ENCODE measurements at regions not wholly inside any gene's neighbourhood (a gene's known extent, or its start where the extent isn't known, plus 50 kb on each side); places are given as distances from the start of the nearest gene placed in this dataset.
"Not testable (repeated sequence)": the region's sequence is repeated elsewhere in the genome, so short reads cannot be mapped to it uniquely, and the experiment has no call there.

DNA sequence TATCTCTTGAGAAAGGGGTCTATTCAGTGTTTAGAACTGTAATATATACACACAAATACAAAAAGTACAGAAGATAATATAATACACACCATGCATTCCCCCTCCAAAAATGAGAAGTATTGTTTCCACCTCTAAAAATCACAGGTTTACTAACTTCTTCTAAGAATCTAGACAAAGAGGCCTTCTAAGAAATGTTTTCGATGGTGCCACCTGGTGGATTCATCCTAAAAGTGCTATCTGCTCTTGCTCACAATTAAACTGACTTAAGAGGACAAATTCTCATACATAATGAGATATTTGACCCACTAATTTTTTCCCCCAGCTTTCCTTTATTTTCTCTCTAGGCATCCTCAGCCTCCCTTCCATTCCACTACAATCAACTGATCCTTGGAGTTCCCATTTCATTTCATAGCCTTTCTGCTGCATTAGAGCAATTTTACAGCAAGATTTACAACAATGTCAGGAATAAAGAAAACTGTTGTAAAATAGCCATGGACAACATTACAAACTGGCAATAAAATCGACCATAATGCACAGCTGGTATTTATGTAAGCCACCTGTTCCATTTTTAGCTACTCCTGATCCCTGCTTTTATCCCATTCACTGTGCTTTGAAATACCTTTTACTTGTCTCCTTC is 124.6 kb downstream of the ARRDC4 start:
- peak; percentile 47 for DNase-seq (ENCODE audit: extremely low read depth, low read depth)

DNA sequence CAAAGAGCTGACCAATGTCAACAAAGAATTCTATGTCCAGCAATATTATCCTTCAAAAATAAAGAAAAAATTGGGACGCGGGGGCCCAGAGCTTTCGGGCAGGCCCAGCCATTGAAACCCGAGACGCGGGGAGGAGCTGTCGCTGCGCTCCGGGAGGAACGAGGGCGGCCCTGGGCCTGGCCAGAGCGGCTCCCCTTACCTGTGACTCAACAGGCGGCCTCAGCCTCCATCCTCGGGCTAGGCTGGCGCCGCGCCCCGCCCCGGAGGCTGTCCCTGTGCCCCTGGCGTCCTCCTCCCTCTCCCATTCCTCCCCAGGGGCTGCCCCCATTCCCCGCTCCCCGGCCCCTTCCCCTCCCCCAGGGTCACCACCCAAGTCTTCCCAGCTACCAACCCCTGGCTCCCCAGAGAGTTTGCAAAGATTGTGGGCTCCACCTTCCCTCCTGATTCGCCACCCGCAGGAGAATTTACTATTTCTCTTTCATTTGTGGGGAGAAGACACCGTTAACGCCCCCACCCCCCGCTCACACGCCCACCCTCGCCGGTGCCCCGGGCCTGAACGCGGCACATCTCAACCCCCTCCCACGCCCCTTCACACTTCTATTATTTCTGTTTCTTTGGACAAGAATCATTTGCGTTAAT is 127.9 kb downstream of the ARRDC4 start:
- not testable (repeated sequence) for DNase-seq (ENCODE audit: extremely low read depth, low read depth)

DNA sequence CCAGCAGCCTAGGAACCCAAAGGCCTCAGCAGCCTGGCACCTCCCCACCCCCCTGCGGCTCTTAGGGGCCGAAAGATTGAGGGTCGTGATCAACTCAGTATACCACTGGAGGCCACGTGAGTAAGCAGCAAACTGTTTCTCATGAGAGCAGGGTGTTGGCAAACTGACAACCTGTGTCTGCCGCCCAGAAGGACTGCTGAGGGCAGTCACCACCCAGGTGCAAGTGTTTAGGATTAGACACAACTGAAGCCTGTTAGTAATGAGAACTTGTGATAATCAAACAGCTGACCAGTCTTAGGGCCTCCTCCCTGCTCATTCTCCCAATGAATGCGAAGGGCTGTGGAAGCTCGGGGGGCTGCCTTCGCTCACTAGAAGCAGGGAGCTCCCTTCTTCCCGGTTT is 128.8 kb downstream of the ARRDC4 start:
- not testable (repeated sequence) for DNase-seq (ENCODE audit: extremely low read depth, low read depth)

DNA sequence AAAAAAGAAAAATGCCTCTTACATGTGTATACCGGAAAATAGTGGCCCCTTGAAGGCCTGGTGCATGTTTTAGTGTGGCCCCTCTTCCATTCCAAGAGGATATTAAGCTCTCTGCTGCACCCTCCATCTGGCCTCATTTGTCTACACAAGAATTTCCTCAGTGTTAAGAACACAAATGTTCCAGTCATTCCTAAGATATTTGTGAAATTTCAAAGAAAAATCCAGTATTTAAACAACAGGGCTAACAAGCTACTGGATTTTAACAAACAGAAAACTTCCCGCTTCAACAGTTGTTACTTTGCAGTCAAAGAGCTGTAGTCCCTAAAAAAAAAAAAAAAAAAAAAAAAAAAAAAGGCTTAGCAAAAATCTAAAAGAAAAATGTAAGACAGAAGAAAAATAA is 137.5 kb downstream of the ARRDC4 start:
- DNase-seq (ENCODE audit: extremely low read depth, low read depth): not testable (repeated sequence)

DNA sequence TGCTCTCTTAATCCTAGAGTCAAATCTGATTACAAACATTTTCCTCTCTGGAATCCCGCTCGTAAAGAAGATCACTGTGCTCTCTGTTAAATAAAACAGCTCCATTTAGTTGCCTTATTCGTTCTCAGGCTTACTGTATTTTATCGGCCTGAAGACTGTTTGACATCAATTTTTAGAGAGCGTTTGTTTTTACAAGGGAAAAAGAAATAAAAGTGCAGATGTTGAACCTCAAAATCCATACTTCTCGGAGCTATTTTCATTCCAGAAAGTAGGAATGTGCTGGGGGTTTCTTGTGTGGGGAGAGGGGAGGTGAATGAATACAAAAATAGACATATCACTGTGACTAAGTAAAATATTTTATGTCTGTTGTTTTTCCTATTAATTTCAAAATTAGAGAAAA is 140.1 kb downstream of the ARRDC4 start:
- DNase-seq (ENCODE audit: extremely low read depth, low read depth): not testable (repeated sequence)

DNA sequence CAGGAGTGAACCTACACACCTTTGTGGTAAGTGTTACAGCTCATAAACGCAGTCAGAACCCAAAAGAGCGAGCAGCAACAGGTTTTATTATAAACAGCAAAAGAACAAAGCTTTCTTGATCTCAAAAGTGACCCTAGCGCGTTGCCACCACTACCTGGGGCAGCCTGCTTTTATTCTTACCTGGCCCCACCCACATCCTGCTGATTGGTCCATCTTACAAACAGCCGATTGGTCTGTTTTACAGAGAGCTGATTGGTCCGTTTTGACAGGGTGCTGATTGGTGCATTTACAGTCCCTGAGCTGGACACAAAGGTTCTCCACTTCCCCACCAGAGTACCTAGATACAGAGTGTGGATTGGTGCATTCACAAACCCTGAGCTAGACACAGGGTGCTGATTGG is 143.1 kb downstream of the ARRDC4 start:
- DNase-seq (ENCODE audit: extremely low read depth, low read depth): no peak

DNA sequence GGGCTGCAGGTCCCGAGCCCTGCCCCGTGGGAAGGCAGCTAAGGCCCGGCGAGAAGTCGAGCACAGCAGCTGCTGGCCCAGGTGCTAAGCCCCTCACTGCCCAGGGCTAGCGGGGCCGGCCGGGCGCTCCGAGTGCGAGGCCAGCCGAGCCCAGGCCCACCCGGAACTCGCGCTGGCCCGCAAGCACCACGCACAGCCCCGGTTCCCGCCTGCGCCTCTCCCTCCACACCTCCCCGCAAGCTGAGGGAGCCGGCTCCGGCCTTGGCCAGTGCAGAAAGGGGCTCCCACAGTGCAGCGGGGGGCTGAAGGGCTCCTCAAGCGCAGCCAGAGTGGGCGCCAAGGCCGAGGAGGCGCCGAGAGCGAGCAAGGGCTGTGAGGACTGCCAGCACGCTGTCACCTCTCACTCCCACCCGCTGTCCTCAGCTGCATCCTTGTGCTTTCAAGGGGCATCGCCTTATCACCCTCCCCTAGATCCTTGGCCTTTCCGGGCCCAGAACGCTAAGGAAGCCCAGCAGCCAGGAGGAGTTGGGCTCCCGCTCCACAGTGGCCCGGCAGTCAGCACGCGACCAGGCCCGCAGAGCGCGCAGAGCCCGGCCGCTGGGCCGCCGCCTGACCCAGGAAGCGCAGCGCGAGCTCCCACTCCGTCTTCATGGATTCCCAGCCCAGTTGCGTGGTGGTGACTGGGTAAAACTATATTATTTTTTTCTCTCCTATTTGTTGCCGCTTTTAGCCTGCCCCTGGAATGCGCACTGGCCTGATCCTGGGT is 144.1 kb downstream of the ARRDC4 start:
- DNase-seq (ENCODE audit: extremely low read depth, low read depth): not testable (repeated sequence)

DNA sequence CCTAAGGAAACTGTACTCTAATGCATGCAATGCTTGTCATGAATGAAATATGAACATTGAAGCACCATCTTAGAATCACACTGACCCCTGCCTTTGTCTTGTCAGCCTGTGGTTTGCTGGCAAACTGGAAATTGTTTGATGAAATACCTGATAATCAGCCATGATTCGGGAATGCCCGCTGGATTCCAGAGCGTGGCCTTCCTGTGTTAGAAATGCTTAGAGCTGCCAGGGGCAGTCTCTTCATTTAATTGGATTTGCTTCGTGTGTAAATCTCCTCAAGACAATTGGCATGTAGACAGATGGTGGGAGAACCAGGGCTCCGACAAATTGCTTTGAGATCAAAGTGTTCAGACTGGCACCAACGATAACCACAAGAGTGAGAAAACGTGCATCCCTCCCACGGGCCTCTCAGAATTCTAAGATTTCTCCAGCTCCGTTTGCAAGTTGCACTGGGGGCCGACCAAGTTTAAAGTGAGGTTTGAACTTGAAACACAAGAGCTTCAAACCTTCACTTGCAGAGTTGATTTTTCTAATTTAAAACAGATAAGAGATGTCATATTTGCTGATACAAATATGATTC is 146.2 kb downstream of the ARRDC4 start:
- not testable (repeated sequence) for DNase-seq (ENCODE audit: extremely low read depth, low read depth)

DNA sequence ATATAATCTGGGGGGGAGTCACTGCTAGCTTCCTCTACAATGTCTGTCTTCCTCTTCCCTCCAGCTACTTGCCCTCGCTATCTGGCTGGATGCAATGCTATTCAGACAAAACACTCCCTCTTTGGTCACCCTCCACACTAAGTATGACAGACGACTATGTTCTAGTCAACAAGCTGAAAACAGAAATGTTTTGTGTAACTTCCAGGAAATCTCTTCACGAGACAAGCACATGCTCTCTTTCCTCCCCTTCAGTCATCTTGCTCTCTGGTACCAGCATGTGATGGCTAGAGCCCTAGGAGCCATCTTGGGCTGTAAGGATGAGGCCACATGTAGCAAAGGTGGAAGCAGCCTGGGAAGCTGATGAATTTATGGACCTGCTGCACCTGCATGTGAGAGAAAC is 151.3 kb downstream of the ARRDC4 start:
- no peak for DNase-seq (ENCODE audit: extremely low read depth, low read depth)

DNA sequence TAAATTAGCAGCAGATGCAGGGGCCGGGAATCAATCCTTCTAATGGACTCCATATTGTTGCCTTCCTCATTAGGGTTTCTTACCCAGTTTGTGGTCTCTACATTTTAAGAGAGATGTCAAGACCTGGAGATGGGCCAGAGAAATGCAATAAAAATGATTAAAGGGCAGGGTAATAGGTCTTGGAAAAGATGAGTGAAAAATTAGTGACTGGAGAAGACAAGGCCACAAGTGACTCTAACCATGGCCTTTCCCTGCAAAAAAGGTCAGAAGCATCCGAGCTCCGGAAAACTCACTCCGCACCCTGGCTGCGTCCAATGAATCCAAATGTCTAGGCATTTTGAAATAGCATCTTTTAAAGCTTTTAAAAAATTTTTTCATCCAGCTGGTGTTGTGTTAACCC is 152.8 kb downstream of the ARRDC4 start:
- DNase-seq (ENCODE audit: extremely low read depth, low read depth): no peak

DNA sequence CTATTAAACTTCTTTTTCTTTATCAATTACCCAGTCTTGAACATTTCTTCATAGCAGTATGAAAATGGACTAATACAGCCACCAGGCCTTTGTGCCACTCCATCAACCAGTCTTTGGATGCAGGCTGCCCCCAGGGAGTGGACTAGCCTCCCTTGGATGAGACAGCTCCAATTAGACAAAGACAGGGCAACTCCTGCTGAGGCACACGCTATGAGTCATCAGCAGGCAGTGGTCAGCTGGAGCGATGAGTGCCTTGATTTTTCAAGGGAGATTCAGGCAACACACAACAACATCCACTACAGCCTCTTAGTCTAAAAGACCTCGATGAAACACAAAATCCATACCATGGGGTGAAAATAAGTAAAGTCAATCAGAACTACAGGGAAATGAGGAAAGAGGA is 160.1 kb downstream of the ARRDC4 start:
- DNase-seq (ENCODE audit: extremely low read depth, low read depth): no peak

DNA sequence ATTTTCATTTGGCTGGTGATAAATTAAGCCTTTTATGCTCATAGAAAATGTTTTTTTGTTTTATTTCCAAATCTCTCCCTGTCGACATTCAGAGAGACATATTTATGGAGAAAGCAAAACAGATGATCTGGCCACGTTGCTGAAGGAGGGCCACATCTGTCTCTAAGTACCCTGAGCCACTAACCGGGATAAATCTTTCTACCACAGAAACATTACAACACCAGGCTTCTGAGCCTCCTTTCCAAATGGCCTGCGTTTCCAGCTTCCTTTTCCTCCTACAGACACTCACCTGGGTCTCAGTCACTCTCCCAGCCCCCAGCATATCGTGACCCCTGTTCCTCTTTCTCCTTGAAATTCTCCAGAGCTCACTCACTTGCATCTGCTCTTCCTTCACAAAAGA is 161.0 kb downstream of the ARRDC4 start:
- DNase-seq (ENCODE audit: extremely low read depth, low read depth): no peak

DNA sequence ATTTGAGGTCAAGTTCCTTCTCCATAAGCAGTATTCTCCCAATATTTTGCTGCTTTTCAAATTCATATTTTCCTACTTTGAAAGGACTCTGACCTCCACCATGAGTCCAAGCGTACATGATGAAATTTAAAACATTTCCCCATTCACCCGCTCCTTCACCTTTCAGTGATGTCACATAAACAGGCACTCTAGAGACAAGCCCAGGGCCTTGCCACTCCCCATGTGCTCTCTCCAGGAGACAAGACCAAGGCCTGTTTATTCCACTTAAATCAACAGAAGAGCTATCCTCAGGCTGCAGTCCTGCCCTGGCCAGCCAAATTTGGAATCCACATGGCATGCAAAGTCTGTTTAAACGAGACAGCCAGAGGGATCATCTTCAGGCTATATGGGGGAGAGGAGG is 161.5 kb downstream of the ARRDC4 start:
- DNase-seq (ENCODE audit: extremely low read depth, low read depth): no peak

DNA sequence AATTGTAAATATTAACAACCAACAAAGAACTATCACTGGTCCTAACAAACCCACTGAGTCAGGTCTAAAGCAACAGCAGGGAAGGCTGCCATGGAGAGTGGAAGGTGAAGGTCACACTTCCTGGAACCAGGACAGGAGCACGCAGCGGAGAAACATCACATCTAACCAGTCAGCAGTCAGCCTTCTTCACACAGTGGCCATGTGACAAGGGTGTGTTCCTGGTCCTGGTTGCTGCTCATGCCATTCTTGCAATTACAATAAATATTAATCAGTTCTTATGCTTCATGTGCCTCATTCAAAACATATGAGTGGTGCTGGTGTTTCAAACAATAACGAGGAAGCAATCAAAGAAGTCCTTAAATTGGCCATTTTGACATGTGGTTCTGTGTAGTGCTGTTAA is 162.8 kb downstream of the ARRDC4 start:
- no peak for DNase-seq (ENCODE audit: extremely low read depth, low read depth)

DNA sequence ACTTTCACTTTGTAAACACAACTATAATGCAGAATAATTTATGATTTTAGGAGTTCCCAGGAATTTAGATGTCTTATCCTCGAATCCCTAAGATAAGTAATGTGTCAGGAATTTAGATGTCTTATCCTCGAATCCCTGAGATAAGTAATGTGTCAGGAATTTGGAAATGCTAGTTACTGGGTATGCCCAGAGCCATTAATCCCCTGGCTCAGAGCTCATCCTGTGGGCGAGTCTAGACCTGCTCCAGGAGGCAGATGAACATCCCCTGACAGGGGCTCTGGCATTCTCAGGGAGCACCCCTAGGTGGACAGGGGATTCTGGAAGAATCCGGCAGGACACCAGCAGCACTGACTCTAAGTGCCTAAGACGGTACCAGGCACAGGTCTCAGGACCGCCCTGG is 163.3 kb downstream of the ARRDC4 start:
- no peak for DNase-seq (ENCODE audit: extremely low read depth, low read depth)

DNA sequence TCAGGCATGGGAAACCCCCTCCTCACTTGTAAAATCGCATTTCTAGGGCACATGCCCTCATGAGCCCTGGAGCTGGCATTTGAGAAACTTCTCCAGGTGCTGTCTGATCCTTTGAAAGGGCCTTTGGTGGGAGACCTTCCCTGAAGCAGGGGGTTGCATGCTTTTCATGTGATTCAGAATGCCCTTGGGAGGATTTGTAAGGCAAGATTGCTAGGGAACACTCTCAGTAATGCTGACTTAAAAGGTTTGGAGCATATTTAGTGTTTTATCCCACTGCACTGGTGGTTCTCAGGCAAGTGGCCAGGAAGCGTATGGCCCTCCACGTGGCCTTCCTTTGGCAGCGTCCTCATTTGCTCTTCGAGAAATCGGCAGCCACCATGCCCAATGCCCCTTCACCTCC is 164.1 kb downstream of the ARRDC4 start:
- DNase-seq (ENCODE audit: extremely low read depth, low read depth): no peak

DNA sequence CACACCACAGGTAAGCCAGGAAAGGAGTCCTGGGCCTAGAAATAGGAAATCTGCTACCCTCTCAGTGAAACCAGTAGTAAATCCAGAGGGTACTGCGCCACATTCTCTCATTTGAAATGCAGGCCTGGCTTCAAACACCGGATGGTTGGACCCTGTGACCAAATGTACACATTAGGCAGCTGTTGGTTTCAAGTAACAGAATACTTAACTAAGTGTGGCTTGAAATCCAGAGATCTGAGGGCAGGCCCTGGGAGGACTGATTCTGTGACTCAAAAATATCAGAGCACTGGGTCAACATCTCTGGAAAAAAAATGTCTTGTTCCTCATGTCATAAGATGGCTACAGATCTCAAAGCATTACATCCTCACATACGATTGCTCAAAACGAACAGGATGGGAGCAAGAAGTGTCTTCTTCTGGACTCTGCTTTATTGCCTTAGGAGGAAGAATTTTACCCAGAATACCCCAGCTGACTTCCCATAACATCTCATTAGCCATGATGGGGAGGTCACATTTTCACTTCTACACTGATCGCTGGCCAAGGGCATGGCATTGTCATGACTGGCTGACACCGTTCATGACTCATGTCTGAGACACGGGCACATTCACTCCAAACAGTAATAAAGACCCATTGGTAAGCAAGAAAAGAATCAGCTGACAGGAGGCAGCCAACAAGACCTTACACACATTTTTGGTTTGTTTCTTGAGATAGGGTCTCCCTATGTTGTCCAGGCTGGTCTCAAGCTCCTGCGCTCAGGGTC is 166.0 kb downstream of the ARRDC4 start:
- no peak for DNase-seq (ENCODE audit: extremely low read depth, low read depth)

DNA sequence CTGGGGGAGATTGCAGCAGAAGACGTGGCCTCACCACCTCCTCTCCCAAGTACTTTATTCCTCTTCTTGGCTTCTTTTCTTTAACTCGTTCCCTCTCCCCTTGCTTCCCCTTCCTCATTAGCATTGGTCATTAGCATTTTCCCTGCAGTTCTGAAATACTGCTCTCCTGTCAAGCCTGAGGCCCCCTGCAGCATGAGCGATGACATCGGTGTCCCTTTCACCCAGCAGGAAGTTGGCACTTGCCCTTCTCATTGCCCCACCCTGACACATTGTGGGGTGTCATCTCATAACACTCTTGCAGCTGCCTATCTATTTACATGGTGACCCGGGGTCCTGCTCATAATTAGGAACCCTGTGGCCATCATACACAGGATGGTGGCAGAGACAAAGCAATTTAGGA is 167.1 kb downstream of the ARRDC4 start:
- no peak for DNase-seq (ENCODE audit: extremely low read depth, low read depth)

DNA sequence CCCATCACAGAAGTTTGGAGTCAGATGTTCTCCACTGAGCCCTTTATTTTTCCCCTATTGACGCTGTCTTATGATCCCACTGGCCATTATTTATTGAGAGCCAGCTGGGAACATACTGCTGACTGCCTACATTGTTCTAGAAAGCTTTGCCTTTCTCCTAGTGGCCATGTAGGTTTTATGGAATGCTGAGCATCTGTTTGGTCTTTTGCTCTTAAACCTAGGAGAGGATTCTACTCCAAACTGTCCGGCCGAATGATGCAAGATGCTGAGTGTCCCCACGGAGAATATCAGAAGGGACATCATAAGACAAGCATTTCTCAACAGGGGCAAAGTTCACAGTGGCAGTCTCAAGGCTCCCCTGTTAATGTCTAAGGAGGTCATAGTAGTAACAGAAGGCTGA is 171.4 kb downstream of the ARRDC4 start:
- no peak for DNase-seq (ENCODE audit: extremely low read depth, low read depth)

DNA sequence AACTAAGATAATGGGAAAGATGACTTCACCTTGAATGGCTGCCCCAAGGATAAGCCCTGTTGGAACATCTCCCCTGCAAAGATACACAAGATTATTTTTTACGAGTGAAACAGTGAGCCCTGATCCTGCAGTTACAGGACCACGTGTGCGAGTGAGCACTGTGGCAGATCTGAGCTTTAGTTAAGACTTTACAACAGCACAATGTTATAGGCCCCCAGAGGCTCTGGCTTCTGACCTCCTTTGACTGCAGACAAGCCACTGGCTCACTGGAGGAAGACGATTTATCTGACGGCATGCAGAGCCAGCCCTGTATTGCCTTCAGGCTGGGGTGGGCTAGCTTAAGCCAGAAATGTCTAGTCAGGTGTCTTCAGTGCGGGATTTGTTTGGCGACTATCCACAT is 174.4 kb downstream of the ARRDC4 start:
- no peak for DNase-seq (ENCODE audit: extremely low read depth, low read depth)

DNA sequence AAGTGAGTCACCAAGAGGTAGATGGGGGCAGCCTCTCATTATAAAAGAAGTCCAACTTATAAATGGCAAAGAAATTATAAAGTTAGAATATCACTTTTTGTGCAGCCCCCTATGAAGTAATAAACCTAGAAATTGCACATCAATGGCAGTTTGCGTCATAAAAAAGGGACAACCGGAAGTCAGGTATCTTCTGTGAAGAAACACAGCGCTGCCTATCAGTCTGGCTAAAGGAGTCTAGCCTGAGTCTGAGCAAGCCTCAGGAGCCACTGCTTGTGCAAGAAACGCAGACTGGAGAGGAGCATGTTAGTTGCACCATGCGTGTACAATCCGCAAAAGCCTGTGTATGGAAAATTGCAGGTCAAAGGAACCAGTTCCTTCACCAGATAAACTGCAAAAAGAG is 178.4 kb downstream of the ARRDC4 start:
- DNase-seq (ENCODE audit: extremely low read depth, low read depth): no peak
